Transverse colon (tissue), 4 donors: ENCODE measurements at regions not wholly inside any gene's neighbourhood (a gene's known extent, or its start where the extent isn't known, plus 50 kb on each side); places are given as distances from the start of the nearest gene placed in this dataset.
"Not testable (repeated sequence)": the region's sequence is repeated elsewhere in the genome, so short reads cannot be mapped to it uniquely, and the experiment has no call there.

Experiments
- DNase-seq: peaks from one replicate; pipeline ENCODE4 v3.0.0-alpha.2; 2019
- H3K27ac ChIP-seq, 4 donors: fragments of 200-600 bp; sonication (generic); 2 replicates each; pipeline ENCODE4 v1.5.1; 2016 to 2018; ENCODE audit warnings: inconsistent platforms in 4 of 4
- H3K27me3 ChIP-seq: fragments of 200-600 bp; sonication (generic); 2 replicates; pipeline ENCODE4 v1.5.1; 2017; ENCODE audit warnings: inconsistent platforms
- H3K36me3 ChIP-seq, 4 donors: fragments of 200-600 bp; sonication (generic); 2 replicates each; pipeline ENCODE4 v1.5.1; 2017 to 2019; ENCODE audit warnings: inconsistent platforms in 4 of 4
- H3K4me1 ChIP-seq, 4 donors: fragments of 200-600 bp; sonication (generic); 2 replicates each; pipeline ENCODE4 v1.5.1; 2017 to 2020; ENCODE audit warnings: inconsistent platforms in 4 of 4
- H3K4me3 ChIP-seq, 4 donors: fragments of 200-600 bp; sonication (generic); 1 replicate in 1 of 4; 2 replicates in 3 of 4; pipeline versions ENCODE4 v1.5.1 to v1.6.1; 2017 to 2019; ENCODE audit warnings: inconsistent platforms in 4 of 4
- H3K9me3 ChIP-seq, 2 donors: fragments of 200-600 bp; sonication (generic); 2 replicates each; pipeline ENCODE4 v1.5.1; 2017 to 2019; ENCODE audit warnings: inconsistent platforms in 2 of 2
- EP300 ChIP-seq: sonication (generic); formaldehyde crosslinking; IDR thresholded peaks from one replicate; pipeline ENCODE4 v1.6.1; 2017; ENCODE audit warnings: antibody characterized with exemption, low read depth
- POLR2A ChIP-seq: fragments of 450-650 bp; IDR thresholded peaks from one replicate; pipeline ENCODE4 v1.6.1; 2016; ENCODE audit warnings: antibody characterized with exemption, mild to moderate bottlenecking, moderate library complexity
- POLR2AphosphoS5 ChIP-seq, 3 donors: sonication (generic); formaldehyde crosslinking; IDR thresholded peaks; one replicate each; pipeline ENCODE4 v1.6.1; 2016; ENCODE audit warnings: antibody characterized with exemption in 3 of 3
- WGBS, 2 donors: methylation state at CpG; one replicate each; pipeline ENCODE4 v1.1.5; 2018; ENCODE audit warnings: low coverage in 1 of 2; 5-methylcytosine and 5-hydroxymethylcytosine counted together
- in situ Hi-C, 4 donors: fragments of 200-750 bp; cut with MboI; loops; one replicate each; pipeline versions ENCODE4 v1.15.0 to v1.15.1; 2017; ENCODE audit warnings: low sequenced_read_pairs in 3 of 4, low pct_ligation_motif_present in 1 of 4, low pct_unique_long_range_greater_than_20kb in 1 of 4
- intact Hi-C: fragments of 100-400 bp; cut with DNase I; formaldehyde crosslinking; loops from one replicate; pipeline ENCODE4 v1.15.1; 2023; ENCODE audit warnings: low total_unique reads
- TF ChIP-seq, protein P1 (sequence below), 5 experiments: fragments of 200-600 bp in 3 of 5; fragments of 450-650 bp in 2 of 5; sonication (generic) in 3 of 5; IDR thresholded peaks; 1 replicate in 2 of 5; 2 replicates in 3 of 5; pipeline ENCODE4 v1.5.1; 2016 to 2017; ENCODE audit warnings: antibody characterized with exemption in 5 of 5, inconsistent platforms in 3 of 5, mild to moderate bottlenecking in 2 of 5, moderate library complexity in 1 of 5

DNA sequence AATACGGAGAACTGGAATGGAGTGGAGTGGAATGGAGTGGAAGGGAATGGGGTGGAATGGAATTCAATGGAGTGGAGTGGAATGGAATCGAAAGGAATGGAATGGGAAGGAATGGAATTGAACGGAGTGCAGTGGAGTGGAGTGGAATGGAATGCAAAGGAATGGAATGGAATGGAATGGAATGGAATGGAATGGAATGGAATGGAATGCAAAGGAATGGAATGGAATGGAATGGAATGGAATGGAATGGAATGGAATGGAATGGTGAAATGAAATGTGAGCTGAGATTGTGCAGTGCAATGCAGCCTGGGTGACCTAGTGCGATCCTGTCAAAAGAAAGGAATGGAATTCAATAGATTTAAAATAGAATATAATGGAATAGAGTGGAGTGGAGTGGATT, 357.3 kb upstream of the WSB1 start:
- H3K27me3 ChIP-seq, intact Hi-C loops, DNase-seq, H3K27ac ChIP-seq, H3K4me3 ChIP-seq, in situ Hi-C loops, H3K4me1 ChIP-seq, H3K36me3 ChIP-seq: not testable (repeated sequence)
- WGBS, 2 donors: 66 to 81% methylated on average over 4 of the region's 4 CpGs
- H3K9me3 ChIP-seq: peaks cover 0 to 15% of the 10 kb centered on the region in 2 donors

DNA sequence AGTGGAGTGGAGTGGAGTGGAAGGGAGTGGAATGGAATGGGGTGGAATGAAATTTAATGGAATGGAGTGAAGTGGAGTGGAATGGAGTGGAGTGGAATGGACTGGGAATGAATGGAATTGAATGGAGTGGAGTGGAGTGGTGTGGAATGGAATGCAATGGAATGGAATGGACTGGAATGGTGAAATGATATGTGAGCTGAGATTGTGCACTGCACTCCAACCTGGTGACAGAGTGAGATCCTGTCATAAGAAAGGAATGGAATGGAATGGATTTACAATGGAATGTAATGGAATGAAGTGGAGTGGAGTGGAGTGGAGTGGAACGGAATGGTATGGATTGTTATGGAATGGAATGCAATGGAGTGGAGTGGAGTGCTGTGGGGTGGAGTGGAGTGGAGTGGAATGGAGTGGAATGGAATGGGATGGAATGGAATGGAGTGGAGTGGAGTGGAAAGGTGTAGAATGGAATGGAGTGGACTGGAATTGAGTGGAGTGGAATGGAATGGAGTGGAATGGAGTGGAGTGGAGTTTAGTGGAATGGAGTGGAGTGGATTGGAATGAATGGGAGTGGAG, 356.1 kb upstream of the WSB1 start:
- peaks cover 0 to 15% of the 10 kb centered on the region in 2 donors for H3K9me3 ChIP-seq
- H3K27ac ChIP-seq, in situ Hi-C loops, H3K27me3 ChIP-seq, H3K4me1 ChIP-seq, H3K36me3 ChIP-seq, H3K4me3 ChIP-seq, intact Hi-C loops, DNase-seq: not testable (repeated sequence)
- 17 to 42% methylated on average over 1 of the region's 1 CpG for WGBS, 2 donors

DNA sequence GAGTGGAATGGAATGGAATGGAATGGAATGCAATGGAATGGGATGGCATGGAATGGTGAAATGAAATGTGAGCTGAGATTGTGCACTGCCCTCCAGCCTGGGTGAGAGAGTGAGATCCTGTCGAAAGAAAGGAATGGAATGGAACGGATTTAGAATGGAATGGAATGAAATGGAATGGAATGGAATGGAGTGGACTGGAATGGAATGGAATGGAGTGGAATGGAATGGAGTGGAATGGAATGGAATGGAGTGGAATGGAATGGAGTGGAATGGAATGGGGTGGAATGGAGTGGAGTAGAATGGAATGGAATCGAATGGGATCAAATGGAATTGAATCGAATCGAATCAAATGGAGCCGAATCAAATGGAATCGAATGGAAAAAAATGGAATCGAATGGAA, 354.2 kb upstream of the WSB1 start:
- peaks cover 0 to 15% of the 10 kb centered on the region in 2 donors for H3K9me3 ChIP-seq
- intact Hi-C loops, DNase-seq: not testable (repeated sequence)

DNA sequence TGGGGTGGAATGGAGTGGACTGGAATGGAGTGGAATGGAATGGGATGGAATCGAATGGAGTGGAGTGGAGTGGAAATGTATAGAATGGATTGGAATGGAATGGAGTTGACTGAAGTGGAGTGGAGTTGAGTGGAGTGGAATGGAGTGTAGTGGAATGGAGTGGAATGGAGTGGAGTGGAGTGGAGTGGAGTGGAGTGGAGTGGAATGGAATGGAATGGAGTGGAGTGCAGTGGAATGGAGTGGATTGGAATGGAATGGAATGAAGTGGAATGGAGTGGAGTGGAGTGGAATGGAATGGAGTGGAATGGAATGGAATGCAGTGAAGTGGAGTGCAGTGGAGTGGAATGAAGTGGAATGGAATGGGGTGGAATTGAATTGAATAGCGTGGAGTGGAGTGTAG, 353.3 kb upstream of the WSB1 start:
- intact Hi-C loops, H3K4me3 ChIP-seq, H3K27ac ChIP-seq, DNase-seq, H3K27me3 ChIP-seq, H3K4me1 ChIP-seq, H3K36me3 ChIP-seq, in situ Hi-C loops: not testable (repeated sequence)
- 38 to 59% methylated on average over 2 of the region's 2 CpGs for WGBS, 2 donors
- peaks cover 0 to 15% of the 10 kb centered on the region in 2 donors for H3K9me3 ChIP-seq

More for the DNA sequence above, 354.2 kb upstream of the WSB1 start:
- in situ Hi-C loops, H3K27me3 ChIP-seq, H3K36me3 ChIP-seq, H3K27ac ChIP-seq, H3K4me1 ChIP-seq, H3K4me3 ChIP-seq: not testable (repeated sequence)
- 84 to 86% methylated on average over 8 of the region's 8 CpGs for WGBS, 2 donors

DNA sequence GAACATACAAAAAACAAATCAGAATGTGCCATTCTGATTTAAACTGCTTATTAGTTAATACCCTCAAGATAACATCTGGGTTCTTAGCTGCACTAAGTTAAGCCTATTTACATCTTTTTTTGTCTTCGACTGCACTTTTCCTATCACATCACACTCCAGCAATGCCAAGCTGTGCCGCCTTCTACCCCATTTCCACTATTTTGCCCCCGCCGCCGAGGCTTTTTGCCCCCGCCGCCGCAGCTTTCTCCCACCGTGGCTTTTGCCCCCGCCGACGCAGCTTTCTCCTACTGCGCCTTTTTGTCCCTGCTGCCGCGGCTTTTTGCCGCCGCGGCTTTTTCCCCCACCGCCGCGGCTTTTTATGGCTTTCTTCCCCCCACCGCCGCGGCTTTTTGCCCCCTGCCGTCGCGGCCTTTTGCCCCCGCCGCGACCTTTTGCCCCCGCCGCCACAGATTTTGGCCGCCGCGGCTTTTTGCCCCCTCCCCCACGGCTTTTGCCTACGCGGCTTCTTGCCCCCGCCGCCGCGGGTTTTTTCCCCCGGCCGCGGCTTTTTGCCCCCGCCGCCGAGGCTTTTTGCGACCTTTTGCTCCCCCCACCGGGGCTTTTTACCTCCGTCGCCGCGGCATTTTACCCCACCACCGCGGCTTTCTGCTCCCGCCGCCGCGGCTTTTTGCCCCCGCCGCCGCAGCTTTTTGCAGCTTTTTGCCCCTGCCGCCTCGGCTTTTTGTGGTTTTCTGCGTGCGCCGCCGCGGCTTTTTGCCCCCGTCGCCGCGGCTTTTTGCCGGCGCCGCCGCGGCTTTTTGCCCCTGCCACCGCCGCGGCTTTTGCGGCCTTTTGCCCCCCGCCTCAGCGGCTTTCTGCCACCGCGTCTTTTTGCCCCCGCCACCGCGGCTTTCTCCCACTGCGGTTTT, 331.4 kb upstream of the WSB1 start:
- Histone ChIP-seq H3K36me3 (no peaks in the 10 kb centered on the region), H3K27ac (no peak overlapping the region), H3K9me3 (peaks cover 0 to 4% of the 10 kb centered on the region in 2 donors), H3K27me3 (peaks cover 20% of the 10 kb centered on the region), H3K4me3 (no peak overlapping the region), H3K4me1 (no peaks in the 10 kb centered on the region)
- in situ Hi-C loops (no loop called here), intact Hi-C loops (no loop called here)
- DNase-seq: no peak
- TF ChIP-seq, protein P1, sequence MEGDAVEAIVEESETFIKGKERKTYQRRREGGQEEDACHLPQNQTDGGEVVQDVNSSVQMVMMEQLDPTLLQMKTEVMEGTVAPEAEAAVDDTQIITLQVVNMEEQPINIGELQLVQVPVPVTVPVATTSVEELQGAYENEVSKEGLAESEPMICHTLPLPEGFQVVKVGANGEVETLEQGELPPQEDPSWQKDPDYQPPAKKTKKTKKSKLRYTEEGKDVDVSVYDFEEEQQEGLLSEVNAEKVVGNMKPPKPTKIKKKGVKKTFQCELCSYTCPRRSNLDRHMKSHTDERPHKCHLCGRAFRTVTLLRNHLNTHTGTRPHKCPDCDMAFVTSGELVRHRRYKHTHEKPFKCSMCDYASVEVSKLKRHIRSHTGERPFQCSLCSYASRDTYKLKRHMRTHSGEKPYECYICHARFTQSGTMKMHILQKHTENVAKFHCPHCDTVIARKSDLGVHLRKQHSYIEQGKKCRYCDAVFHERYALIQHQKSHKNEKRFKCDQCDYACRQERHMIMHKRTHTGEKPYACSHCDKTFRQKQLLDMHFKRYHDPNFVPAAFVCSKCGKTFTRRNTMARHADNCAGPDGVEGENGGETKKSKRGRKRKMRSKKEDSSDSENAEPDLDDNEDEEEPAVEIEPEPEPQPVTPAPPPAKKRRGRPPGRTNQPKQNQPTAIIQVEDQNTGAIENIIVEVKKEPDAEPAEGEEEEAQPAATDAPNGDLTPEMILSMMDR (IDR thresholded peaks at IDR 0.05): no peak
- TF ChIP-seq EP300 (no peak), POLR2AphosphoS5 (IDR thresholded peaks at IDR 0.05) (no peak), POLR2A (no peak)
- 67 to 75% methylated on average over 43 to 85 of the region's 91 CpGs for WGBS, 2 donors

DNA sequence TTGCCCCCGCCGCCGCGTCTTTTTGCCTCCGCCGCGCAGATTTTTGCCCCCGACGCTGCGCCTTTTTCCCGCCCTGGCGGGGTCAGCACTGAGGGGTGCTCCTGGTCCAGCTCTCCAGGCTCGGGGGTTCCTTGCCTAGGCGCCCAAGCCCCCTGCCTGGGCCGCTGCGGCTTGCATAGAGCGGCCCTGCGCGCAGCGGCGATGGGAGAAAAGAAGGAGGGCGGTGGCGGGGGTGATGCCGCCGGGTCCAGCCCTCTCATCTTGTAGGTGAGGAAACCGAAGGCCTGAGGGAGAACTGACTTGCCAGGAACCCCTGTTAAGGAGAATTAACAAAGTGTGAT, 330.8 kb upstream of the WSB1 start:
- DNase-seq: no peak
- intact Hi-C loops (no loop called here), in situ Hi-C loops (no loop called here)
- no peaks in the 10 kb centered on the region for H3K4me1 ChIP-seq
- TF ChIP-seq EP300 (no peak), POLR2AphosphoS5 (IDR thresholded peaks at IDR 0.05) (no peak), POLR2A (no peak)
- TF ChIP-seq, protein P1 (IDR thresholded peaks at IDR 0.05): no peak
- no peak overlapping the region for H3K27ac ChIP-seq
- peaks cover 20% of the 10 kb centered on the region for H3K27me3 ChIP-seq
- H3K4me3 ChIP-seq: no peak overlapping the region
- WGBS, 2 donors: 65 to 74% methylated on average over 10 to 26 of the region's 26 CpGs
- H3K9me3 ChIP-seq: peaks cover 0 to 4% of the 10 kb centered on the region in 2 donors
- no peaks in the 10 kb centered on the region for H3K36me3 ChIP-seq

DNA sequence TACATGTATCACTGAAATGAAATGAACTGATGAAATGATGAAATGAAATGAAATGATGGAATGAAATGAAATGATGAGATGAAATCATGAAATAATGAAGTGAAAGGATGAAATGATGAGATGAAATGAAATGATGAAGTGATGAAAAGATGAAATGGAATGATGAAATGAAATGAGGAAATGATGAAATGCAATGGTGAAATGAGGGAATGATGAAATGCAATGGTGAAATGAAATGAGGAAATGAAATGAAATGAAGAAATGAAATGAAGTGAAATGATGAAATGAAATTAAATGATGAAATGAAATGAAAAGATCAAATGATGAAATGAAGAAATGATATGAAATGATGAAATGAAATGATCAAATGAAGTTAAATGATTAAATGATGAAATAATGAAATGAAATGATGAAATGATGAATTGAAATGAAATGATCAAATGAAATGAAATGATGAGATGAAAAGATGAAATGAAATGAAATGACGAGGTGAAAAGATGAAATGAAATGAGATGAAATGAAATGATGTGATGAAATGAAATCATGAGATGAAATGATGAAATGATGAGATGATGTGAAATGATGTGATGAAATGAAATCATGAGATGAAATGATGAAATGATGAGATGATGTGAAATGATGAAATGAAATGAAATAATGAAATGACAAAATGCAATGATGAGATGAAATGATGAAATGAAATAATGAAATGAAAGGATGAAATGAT, 327.9 kb upstream of the WSB1 start:
- H3K36me3 ChIP-seq, H3K4me3 ChIP-seq, DNase-seq, H3K4me1 ChIP-seq, intact Hi-C loops, in situ Hi-C loops, H3K9me3 ChIP-seq, H3K27ac ChIP-seq: not testable (repeated sequence)
- peaks cover 20% of the 10 kb centered on the region for H3K27me3 ChIP-seq
- WGBS, 2 donors: 62 to 67% methylated on average over 1 of the region's 1 CpG

DNA sequence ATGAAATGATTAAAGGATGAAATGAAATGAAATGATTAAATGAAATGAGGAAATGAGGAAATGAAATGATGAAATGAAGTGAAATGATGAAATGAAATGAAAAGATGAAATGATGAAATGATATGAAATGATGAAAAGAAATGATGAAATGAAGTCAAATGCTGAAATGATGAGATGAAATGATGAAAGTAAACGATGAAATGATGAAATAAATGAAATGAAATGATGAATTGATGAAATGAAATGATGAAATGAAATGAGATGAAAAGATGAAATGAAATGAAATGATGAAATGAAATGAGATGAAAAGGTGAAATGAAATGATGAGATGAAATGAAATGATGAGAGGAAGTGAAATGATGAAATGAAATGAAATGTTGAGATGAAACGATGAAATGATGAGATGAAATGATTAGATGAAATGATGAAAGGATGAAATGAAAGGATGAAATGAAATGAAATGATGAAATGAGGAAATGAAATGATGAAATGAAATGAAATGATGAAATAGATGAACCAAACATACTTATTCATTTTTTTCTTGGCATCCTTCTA, 327.2 kb upstream of the WSB1 start:
- H3K27ac ChIP-seq, H3K9me3 ChIP-seq, in situ Hi-C loops, intact Hi-C loops, H3K36me3 ChIP-seq, H3K4me1 ChIP-seq, DNase-seq, H3K4me3 ChIP-seq: not testable (repeated sequence)
- 55 to 67% methylated on average over 2 of the region's 2 CpGs for WGBS, 2 donors
- H3K27me3 ChIP-seq: peaks cover 20% of the 10 kb centered on the region
